HG03108 (cell line): ENCODE measurements at regions not wholly inside any gene's neighbourhood (a gene's known extent, or its start where the extent isn't known, plus 50 kb on each side); places are given as distances from the start of the nearest gene placed in this dataset.

ENCODE experiments used
- ATAC-seq: cut with Tn5 transposase; IDR thresholded peaks from one replicate; pipeline ENCODE4 v1.9.1; 2021; ENCODE audit warnings: moderate library complexity; ENCODE audit not compliant: unreplicated experiment

- no peak for ATAC-seq
These were observed 235.5 kb upstream of the IGF1R start for GRCh38 chr15:98412852-98413251.

GRCh38 chr15:98413933-98414546 lies 234.3 kb upstream of the IGF1R start:
- no peak for ATAC-seq

GRCh38 chr15:98416222-98416855 lies 232.0 kb upstream of the IGF1R start:
- no peak for ATAC-seq

GRCh38 chr15:98417346-98417745 lies 231.0 kb upstream of the IGF1R start:
- no peak for ATAC-seq

GRCh38 chr15:98418122-98418521 lies 230.2 kb upstream of the IGF1R start:
- ATAC-seq = no peak

GRCh38 chr15:98419173-98419780 lies 229.1 kb upstream of the IGF1R start:
- no peak for ATAC-seq

- ATAC-seq = no peak
These were observed 227.5 kb upstream of the IGF1R start for GRCh38 chr15:98420837-98421236.

- peak; percentile 70 for ATAC-seq
These were observed 226.8 kb upstream of the IGF1R start for GRCh38 chr15:98421419-98422129.

GRCh38 chr15:98422130-98422478 lies 226.2 kb upstream of the IGF1R start:
- no peak for ATAC-seq

- no peak for ATAC-seq
These were observed 223.2 kb upstream of the IGF1R start for GRCh38 chr15:98425173-98425572.

GRCh38 chr15:98427321-98427720 lies 221.0 kb upstream of the IGF1R start:
- ATAC-seq = no peak

- ATAC-seq = peak; percentile 91
These were observed 219.9 kb upstream of the IGF1R start for GRCh38 chr15:98428253-98428989.

GRCh38 chr15:98431171-98431570 lies 217.2 kb upstream of the IGF1R start:
- no peak for ATAC-seq

- ATAC-seq = no peak
These were observed 215.0 kb upstream of the IGF1R start for GRCh38 chr15:98433346-98433745.

- ATAC-seq = no peak
These were observed 214.5 kb upstream of the IGF1R start for GRCh38 chr15:98433856-98434255.

GRCh38 chr15:98437752-98438151 lies 210.6 kb upstream of the IGF1R start:
- no peak for ATAC-seq

- no peak for ATAC-seq
These were observed 210.0 kb upstream of the IGF1R start for GRCh38 chr15:98438326-98438725.

- ATAC-seq = no peak
These were observed 209.4 kb upstream of the IGF1R start for GRCh38 chr15:98438907-98439306.

- ATAC-seq = no peak
These were observed 208.8 kb upstream of the IGF1R start for GRCh38 chr15:98439523-98439942.

- no peak for ATAC-seq
These were observed 207.4 kb upstream of the IGF1R start for GRCh38 chr15:98440917-98441316.

- ATAC-seq = no peak
These were observed 206.7 kb upstream of the IGF1R start for GRCh38 chr15:98441599-98441998.
